Cerebellar cortex (tissue), 1 donor: ENCODE measurements at regions not wholly inside any gene's neighbourhood (a gene's known extent, or its start where the extent isn't known, plus 50 kb on each side); places are given as distances from the start of the nearest gene placed in this dataset.

Experiments
- DNase-seq: peaks from one replicate; pipeline ENCODE4 v3.0.0-alpha.2; 2015; ENCODE audit warnings: low spot score

DNA sequence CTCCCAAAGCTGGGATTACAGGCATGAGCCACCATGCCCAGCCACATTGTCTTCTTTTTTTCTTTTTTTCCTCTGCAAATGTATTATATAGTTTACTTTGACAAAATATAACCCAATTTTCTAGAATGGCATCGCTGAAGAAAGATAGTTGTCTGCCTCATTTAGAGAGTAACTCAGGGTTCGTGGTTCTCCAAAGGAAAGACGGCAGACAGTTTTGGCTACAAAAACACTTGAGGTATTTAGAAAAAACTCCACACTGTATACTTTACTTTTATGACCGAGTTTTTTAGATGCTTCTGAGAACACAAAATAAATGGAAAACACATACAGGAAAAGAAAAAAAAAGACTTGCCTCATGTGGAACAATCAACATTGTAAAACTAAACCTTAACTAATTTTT lies 369.1 kb upstream of the ATP2B1 start:
- no peak for DNase-seq

DNA sequence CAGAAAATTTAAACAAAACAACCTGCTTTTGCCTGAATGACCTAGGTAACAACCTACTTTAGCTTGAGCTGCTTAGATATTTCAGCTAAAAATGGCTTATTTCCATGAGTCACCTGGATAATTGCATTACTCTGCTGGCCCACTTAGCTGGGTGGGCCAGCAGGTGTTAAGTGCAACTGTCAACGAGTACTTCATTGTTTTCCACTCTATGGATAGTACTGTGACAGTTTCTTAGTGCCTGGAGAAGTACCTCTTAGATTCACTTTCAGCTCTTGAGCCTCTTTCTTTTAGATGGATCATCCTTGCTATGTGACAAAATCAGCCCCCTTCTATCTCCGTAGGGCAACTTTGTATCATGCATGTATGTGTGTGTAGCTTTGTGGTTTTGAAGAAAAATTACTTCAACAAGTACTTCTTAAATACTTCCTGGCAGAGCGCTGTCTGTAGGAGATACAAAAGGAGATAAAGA lies 368.2 kb upstream of the ATP2B1 start:
- no peak for DNase-seq

DNA sequence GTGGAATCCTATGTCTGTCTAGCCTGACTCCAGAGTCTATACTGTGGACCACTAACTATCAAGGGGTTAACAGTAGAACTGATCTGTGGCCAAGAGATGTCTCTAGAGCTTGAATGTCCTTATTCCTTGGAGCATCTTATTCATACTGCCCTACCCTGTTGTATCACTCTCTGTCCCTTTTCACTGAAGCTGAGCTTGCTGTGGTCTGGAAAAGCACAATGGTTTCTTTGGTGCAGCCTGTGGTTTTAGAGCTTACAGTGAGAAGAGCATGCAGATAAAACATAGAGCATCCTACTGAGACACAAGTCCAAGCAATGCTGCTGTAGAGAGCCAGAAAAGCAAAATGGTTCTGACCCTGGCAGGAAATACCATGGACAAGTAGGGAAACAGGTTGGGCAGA lies 367.0 kb upstream of the ATP2B1 start:
- DNase-seq: no peak

DNA sequence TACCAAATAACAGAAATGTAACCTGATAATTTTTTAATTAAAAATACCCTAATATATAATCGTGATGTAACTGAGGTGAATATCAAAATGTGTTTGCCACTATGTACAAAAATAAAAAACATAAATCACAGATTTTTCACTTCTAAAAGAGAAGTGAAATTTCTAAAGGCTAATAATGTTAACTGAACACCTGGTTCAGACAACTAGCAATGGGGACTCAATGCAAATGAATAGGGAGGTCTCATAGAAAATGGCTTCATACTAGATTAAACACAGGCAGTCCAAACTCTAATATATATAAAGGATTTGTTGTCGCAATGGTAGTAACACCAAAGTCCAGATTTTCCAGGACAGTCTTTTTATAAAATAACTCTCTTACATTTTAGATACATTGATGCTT lies 365.4 kb upstream of the ATP2B1 start:
- no peak for DNase-seq

DNA sequence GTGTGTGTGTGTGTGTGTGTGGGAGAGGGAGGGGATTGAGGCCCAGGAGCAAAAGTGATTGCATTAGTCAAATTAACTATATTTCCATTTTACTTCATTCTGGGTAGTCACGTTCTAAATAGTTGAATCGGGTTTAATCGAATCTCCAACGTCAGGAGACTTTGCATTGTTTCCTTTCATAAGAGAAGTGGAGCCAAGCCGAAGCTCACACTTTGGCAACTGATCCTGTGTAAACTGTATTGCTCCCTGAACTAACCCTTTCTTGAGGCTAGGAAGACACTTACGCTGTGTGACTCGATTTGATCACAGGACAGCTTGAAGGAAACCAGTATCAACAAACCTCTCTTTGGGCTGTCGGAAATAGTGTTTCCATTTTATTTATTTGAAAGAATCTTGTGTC lies 363.4 kb upstream of the ATP2B1 start:
- DNase-seq: no peak

DNA sequence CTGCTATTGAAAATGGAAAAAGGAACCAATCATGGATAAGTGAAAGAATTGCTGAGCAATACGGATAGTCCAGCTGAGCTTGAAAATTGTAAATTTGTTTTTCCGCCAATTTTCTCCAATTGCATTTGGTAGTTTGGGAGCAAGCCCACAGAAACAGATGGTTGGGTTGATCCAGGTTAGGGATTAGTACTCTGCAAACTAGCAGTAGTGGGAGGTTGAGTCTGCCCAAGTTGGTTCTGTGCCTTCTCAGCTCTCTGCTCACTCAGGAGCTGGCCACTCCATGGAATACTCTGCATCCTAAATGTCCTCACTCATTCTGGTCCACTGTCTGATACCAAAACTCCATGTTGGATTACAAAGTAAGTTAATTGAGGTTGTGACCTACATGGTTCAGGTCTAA lies 361.1 kb upstream of the ATP2B1 start:
- peak; percentile 94 for DNase-seq

DNA sequence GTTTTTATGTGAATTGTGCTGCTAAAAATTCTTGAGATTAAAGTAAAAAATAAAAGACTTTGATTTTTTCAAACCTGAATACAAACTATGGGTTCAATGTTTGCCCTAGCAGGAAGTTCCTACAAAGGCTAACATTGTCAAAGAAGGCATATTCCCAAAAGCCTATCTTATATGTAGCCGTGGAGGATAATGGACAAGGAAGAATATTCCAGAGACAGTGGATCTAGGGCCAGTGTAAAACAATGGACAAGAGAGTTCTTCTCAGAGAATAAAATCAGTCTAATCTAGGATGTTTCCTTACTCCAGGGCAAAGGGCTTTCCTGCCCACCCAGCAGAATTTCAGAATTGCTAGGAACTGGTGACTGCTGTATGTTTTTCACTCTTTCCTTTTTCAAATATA lies 359.2 kb upstream of the ATP2B1 start:
- DNase-seq: no peak

DNA sequence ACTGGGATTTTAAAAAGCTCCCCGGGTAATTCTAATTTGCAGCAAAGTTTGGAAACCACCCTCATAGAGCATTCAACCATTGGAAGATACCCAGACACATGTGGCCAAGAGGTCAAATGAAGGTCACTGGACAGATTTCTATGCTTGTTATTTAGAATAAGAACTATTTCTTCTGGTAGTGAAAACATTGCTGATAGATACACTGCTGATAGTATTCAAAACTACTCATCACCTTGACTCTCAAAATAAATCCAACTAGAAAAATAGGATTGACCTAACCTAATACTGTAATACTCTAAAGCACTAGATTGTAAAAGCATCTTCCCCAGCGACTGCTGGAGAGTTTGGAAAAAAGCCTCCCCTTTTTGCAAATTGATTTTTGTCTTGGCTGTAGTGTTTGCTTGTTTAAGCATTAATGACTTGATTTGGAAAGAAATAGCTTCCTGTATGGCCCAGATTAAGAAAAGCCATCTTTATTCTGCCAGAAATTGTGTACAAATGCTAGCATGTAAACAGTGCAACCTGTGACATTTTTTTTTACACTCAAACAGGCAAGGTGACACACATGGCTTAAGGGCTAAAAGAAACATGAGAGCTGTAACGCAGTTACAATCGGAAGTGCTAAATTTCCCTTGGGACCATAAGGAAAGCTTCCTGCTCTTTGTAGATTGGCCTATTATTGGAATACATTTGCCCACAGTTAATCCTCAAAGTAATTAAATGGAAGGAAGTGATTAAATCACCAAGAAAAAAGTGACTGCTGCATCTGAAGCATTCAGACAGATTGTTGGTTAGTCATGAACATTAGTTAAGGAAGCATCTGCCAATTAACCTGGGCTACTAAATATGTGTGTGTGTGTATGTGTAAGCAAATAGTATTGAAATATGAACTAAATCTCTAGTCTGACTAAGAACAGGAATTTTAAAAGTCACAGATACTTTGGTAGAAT lies 356.5 kb upstream of the ATP2B1 start:
- DNase-seq: peak; percentile 58

DNA sequence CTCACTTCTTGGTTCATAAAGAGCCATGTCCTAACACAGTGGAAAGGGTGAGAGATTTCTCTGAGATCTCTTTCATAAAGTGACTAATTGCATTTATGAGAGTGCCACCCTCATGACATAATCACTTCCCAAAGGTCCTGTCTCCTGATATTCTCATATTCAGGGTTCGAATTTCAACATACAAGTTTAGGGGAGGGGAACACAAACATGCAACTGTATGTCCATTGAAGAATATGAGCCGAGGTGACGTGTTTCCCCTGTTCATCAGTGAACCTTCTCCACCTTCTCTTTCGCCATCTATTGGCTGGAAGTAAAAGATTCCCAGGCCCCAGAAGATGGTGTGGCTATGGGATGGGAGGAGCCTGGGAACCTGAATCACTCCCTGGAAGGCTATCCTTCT lies 354.2 kb upstream of the ATP2B1 start:
- no peak for DNase-seq

DNA sequence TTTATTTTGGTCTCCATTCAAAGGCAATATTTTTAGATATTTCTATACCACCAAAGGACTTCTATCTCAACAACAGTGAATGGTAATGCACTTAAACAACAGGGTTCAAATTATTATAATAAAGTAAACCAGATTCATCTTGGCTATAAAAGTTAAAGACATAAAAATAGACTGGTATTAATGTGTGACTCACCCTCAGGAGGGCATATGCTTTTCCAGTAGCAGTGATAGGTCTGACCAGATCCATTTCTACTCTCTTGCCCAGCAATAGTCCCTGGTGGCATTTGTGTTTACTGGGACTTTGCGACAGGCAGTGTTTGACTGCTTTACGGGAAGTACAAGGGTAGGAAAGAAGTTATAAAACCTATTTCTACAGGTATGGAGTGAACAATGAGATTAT lies 353.2 kb upstream of the ATP2B1 start:
- DNase-seq: no peak

DNA sequence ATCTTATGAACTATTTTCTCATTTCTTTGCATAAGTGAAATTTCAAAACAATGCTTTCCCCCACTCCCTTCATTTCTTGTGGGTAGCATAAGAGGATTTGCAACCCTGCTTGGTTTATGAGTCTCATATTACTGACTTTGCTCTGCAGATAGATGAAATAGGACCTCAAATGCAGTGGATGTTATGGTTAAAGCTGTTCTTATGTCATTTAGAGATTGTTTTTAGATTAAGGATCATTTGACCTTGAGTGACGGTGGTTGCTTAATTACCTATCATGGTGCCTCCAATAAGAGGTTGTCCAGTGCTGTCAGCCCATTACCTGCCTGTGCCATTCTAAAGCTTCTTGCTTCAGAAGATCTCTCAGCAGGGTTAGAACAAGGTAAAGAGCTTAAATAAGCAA lies 351.4 kb upstream of the ATP2B1 start:
- no peak for DNase-seq

DNA sequence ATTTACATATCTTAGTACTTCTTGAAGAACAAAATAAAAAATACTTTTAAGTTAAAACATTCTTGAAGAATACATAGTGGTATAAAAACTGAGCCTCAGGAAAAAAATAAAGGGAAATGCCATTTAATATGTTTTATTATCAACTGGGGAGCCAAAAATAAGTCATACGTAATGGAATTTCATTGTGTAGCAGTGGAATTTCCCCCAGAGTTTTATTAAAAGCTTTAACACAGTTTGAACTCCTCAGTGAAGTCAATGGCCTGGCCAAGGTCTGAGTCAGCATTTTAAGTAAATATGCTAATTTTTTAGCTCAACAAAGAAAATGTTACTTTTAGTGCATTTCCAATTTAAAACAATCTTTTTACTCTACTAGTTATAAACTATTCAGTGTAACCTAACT lies 350.1 kb upstream of the ATP2B1 start:
- DNase-seq: no peak

DNA sequence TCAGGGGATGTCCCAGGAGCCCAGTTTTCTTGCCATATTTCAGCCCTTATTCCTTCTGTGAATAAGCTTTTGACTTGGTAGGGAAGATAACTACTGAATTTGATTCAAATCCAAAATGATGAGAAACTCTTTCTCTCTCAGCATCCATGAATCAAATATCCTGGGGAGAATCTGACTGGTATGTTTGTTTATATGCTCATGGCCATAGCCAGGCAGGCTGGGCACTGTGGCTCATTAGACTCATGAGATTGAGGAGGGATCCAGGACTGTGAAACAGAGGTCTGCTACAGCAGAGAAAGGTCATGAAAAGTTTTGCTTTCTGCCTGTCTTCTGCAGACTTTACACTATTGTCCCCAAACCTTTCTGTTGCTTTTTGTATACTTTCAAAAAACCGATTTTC lies 346.4 kb upstream of the ATP2B1 start:
- no peak for DNase-seq

DNA sequence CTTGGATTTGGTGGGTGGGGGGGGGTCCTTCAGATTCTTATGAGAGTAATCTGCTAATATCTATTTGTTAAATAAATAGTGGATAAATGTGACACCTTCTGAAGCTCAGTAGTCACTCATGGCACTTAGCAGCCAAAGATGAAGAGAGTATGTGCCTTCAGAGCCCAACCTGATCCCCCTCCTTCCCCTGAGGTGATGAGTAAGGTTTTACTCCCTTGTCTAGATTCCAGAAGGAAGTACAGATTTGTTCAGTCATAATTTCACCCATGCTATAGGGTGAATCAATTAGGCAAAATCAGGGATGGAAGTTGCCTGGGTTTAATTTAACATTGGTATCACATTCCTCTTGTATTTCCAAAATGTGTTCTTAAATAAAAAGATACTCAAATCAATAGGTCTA lies 340.3 kb upstream of the ATP2B1 start:
- no peak for DNase-seq

DNA sequence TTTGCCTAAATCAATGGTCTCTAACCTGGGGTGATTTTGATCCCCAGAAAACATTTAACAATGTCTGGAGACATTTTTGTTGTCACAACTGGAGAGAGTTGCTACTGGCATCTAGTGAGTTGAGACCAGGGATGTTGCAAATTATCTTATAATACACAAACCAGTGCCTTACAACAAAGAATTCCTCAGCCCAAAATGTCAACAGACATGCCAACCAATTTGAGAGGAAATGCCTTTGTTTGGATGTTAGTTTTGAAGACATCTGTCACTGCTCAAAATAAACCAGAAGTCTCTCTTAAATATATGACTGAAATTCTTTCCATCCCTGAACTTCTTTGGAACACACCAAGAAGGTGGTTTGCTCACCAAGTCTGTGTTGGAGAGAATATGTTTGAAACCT lies 336.9 kb upstream of the ATP2B1 start:
- no peak for DNase-seq

DNA sequence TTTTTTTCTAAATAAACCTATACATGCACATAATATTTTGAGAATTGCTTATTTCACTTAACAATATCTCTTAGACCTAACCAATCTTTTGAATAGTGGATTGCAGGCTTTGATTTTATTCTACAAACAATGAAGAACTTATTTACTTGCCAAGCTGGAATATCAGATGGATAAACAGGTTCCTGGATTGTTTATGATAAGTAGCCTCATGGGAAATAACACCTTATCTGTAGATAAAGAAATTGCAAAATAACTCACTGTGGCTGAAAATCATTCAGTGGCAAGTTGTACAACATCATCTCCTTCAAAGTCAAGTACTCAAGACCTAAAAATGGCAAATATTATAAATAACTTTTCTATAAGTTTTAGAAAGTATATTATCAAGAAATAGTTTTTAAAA lies 335.4 kb upstream of the ATP2B1 start:
- DNase-seq: no peak

DNA sequence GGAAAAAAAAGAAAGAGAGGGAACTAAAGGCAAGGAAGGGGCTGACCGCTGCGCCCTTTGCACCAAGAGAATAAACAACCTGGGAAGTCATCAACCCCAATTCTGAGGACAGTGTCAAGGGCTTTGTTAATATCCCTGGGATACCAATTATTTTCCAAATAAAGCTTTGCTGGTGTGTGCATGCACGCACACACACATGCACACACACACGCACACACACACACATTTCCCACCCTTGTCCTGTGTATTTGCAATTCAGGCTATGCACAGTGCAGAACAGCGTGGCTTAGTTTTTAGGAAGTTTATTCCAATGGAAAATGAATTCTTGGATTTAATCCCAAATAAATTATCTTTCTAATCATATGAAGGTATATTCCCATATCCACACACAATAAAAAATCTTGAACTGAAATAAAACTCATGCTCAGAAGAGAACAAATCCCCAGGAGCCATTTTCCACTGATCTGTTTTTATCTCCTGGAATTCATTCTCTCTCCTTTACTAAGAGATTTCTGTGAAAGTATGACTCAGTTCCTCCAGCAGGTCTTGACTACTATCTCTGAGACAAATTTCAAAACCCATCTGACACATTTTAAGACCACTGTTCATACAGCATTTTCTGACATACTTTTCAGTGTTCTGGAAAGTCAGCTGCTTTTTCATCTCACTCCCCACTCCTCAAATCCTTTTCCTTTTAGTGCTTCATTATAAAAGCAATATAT lies 334.4 kb upstream of the ATP2B1 start:
- no peak for DNase-seq

DNA sequence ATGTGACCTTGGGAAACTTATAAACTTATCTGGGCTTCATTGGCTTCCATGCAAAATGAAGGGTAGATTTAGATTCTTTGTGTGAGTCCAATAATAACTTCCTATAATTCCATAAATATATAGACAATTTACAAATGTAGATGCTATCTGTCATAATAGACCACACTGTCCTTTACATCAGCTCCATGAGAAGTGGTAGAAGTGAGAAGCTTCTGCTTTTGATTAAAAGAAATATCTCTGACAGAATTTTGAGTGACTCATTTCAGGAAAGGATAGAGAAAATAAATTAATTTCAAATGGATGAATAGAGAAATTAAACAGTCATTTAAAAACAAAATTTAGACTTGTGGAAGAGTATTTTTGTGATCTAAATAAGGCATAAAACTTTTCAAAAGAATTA lies 329.7 kb upstream of the ATP2B1 start:
- no peak for DNase-seq

DNA sequence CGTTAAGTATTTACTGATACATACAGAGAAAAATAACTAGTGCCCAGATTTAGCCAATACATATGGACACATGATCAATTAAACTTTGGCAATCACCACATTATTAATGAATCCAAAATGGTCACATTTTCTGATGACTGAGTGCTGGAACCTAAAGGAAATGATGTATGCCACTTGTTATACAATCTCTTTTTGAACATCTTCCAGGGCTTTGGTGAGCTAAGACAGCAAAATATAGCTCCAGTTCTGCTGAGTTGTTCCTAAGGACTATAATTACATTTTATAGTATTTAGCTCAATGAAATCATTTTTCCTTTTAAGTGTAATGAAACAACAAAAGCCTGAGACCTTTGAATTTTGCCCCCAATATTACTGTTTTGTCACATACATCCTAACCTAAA lies 329.1 kb upstream of the ATP2B1 start:
- DNase-seq: no peak

DNA sequence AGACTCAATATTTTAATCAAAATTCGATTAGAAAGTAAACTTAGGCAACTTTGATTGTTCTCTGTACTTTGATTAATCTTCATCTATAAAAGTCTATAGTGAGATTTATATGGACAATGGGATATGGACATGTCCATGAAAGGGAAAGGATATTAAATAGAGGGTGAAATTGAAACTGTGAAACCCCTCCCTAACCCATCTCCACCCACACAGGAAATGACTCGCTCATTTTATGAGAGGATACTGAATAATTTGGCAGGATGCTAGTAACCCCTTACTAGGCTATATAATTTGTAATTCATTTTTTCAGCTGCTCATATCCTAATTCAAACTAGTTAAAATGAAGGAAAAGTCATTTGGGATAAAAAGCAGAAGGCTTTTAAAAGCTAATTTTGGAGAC lies 328.0 kb upstream of the ATP2B1 start:
- DNase-seq: no peak

DNA sequence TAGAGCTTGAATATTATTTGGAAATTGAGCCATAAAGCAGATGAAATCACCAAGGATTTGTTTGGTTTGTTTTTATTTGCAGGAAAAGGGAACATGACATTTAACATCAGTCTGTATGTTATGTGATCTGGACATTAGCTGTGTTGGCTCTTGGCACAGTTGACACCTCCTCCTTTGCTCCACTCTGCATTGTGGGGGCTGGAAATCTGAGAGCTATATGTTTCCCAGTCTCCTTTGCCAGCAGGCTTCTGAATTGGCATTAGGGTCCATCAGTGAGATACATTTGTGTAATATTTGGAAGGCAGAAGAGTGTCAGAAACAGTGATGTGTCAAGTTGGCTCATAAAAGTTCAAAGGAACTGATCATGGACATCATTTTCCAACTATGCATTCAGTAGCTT lies 322.1 kb upstream of the ATP2B1 start:
- DNase-seq: peak; percentile 9

DNA sequence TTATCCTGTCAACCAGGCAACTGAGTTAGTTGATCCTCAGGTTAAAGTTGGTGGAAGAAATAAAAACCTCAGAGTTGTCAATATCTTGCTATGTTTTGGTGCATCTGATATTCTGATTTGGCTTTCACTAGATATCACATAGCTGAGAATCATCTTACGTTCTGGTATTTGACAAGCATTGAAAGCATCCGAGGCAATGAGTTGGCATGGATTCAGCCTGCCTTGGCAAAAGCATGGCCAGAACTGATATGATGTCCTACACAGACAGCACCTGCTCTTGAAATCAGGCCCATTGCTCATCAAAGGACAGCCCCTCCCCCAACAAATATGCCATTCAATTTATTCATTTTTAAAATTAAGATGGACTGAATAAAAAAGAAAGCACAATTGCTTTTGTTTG lies 320.7 kb upstream of the ATP2B1 start:
- peak; percentile 93 for DNase-seq

DNA sequence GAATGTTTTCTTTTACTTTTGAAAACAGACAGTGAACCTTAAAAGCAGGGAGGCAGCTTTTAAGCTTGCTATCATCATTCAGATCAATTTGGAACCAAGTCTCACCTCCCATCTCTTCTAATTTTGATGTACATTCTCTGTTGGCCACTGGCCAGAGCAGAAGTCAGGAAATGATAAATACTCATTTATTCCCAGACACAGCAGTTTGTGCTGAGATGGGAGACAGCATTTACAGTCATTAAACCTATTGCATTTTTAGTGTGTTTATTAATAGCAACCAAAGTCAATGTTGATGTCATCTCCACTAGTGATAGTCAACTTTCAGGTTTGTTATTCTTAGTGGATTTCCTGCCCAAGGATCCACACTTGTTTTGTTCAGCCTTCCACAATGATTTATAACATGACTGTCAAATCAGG lies 320.0 kb upstream of the ATP2B1 start:
- peak; percentile 36 for DNase-seq
